Mammary epithelial cell (primary cell): ENCODE measurements at regions not wholly inside any gene's neighbourhood (a gene's known extent, or its start where the extent isn't known, plus 50 kb on each side); places are given as distances from the start of the nearest gene placed in this dataset.

Experiments
- CTCF ChIP-seq, 2 donors: IDR thresholded peaks in 1 of 2; conservative IDR thresholded peaks in 1 of 2; 2 replicates each; pipeline ENCODE4 v1.5.1; 2011 to 2012; ENCODE audit warnings: inconsistent platforms in 2 of 2, low read length in 2 of 2, mild to moderate bottlenecking in 2 of 2, control low read depth in 1 of 2, low read depth in 1 of 2; ENCODE audit not compliant: insufficient read depth in 1 of 2; ENCODE audit errors: extremely low read depth in 1 of 2
- EZH2 ChIP-seq: IDR thresholded peaks from 2 replicates; pipeline ENCODE4 v1.6.1; 2012; ENCODE audit warnings: low read length, inconsistent platforms, borderline replicate concordance

GRCh38 chr22:44605486-44605885 lies 96.5 kb upstream of the PRR5 start:
- TF ChIP-seq EZH2 (no peak), CTCF (conservative IDR thresholded peaks at IDR 0.05 in 1 of 2, IDR thresholded peaks at IDR 0.05 in 1 of 2; ENCODE audit: extremely low read depth in 1 of 2, insufficient read depth in 1 of 2, low read depth in 1 of 2, low read length in 2 of 2) (no peak)
